Kidney epithelial cell (primary cell): ENCODE measurements at regions not wholly inside any gene's neighbourhood (a gene's known extent, or its start where the extent isn't known, plus 50 kb on each side); places are given as distances from the start of the nearest gene placed in this dataset.

Source experiments
- DNase-seq: peaks from one replicate; pipeline ENCODE4 v3.0.0-alpha.2; 2010; ENCODE audit warnings: low read depth
- H3K27me3 ChIP-seq: 2 replicates; pipeline ENCODE4 v1.6.0; 2011; ENCODE audit warnings: low read length; ENCODE audit not compliant: control insufficient read depth, insufficient read depth
- H3K36me3 ChIP-seq: 2 replicates; pipeline ENCODE4 v1.5.1; 2011; ENCODE audit warnings: low read length; ENCODE audit not compliant: control insufficient read depth, insufficient read depth
- H3K4me3 ChIP-seq: 2 replicates; pipeline ENCODE4 v1.5.1; 2011; ENCODE audit warnings: low read depth, mild to moderate bottlenecking, control low read depth, low read length
- CTCF ChIP-seq: IDR thresholded peaks from 2 replicates; pipeline ENCODE4 v1.5.1; 2011; ENCODE audit warnings: mild to moderate bottlenecking, moderate library complexity, low read length, control low read depth, inconsistent platforms; ENCODE audit not compliant: insufficient read depth, poor library complexity, severe bottlenecking

DNA sequence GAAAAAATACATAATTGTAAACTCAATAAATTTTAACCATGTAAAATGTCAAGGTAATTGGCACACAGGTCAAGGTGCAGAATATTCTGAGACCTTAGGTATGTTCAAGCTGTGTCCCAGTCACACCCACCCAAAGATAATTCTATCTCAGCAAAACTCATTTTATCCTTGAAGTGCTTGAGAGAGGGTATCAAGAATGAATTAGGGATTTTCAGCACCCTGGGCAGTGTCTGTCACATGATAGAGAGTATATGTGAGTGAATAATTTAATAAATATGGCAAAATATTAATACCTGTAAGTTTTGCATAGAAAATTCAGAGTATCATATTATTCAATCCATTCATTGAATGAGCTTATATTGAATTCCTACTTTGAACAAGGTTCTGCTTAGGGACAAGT, 567.9 kb downstream of the FBXO15 start:
- no peak for TF ChIP-seq CTCF
- no peak for DNase-seq
- no peak overlapping the region for H3K4me3 ChIP-seq
- H3K36me3 ChIP-seq = no peaks in the 10 kb centered on the region
- no peaks in the 10 kb centered on the region for H3K27me3 ChIP-seq

DNA sequence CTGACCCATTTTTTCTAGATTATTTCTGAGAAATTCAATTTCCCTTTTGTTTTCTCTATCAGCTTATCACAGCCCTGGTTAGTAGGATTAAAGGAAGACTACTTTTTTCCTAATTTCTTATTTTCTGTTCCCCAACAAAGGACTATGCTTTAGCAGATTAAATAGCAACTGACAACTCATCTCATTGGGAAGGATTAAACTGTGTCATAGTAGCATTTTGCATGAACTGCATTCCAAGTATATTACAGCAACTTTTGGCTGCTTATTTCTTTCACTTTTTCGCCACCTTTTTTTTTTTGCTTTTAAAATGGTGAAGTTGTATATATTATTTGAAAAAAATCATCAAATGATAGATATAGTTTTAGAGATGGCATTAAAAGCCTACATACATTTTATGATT, 570.3 kb downstream of the FBXO15 start:
- DNase-seq = no peak
- TF ChIP-seq CTCF = no peak
- no peaks in the 10 kb centered on the region for H3K27me3 ChIP-seq
- H3K4me3 ChIP-seq = no peak overlapping the region
- H3K36me3 ChIP-seq = no peaks in the 10 kb centered on the region

DNA sequence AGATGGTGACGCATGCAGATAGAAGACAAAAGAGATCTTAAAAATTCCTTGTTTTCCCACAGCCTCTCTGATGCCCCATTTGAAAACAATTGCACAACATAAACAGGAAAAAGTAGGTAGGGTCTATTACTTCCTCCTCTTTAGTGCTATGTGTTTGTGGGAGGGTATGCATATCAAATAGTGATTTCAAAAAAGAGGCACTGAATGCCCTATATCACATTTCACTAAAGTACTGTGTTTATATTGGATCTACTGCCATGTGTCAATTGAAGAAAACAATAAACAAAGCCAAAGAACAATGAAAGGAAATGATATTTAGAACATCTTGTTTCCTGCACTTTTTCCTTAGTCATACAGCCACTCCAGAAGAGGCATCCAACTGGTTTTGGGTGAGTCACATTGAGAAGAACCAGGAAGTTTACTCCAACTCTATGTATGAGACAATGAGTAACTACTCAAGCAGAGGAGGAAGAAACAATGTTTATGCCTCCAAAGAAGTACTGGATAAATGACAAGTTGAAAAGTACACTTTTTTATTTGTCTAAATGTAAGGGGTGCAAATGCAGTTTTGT, 583.6 kb downstream of the FBXO15 start:
- Histone ChIP-seq H3K36me3 (no peaks in the 10 kb centered on the region), H3K4me3 (no peak overlapping the region), H3K27me3 (no peaks in the 10 kb centered on the region)
- DNase-seq = peak; percentile 29
- no peak for TF ChIP-seq CTCF

DNA sequence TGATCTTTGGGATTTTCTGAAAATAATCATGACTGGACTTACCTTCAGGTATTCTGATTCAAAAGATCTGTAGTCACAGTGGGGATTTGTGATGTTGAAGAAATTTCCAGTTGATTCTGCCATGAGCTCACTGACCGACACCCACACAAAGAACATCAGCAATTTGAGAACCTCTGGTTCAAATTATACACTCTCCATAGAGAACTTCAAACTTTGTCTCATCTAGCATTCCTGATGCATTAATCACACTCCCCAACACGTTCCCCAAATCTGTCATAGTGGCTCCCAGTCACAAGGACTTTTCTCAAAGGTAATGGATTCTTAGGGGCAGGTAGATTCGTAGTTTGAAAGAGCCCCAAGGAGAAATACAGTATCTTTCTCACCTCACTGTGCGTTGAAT, 584.3 kb downstream of the FBXO15 start:
- Histone ChIP-seq H3K4me3 (no peak overlapping the region), H3K27me3 (no peaks in the 10 kb centered on the region), H3K36me3 (no peaks in the 10 kb centered on the region)
- no peak for DNase-seq
- TF ChIP-seq CTCF = no peak

DNA sequence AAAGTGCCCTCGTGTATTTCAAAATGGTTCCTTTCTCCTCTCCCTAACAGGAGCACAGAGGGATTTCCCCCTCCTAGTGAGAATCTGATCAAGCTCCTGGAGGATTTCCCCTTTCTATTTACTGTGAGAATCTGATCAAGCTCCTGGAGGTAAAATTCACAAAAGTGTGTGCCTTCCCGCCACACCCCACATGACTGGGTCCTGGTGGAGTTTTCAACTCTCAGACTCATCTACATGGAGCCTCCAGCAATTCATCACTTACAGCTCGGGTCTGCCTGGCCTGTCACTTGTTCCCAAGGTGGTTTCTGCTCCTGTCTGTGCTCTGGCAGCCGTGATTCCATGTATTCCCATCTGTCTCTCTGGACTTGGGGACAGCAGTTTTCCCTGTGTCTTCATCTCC, 590.7 kb downstream of the FBXO15 start:
- TF ChIP-seq CTCF = no peak
- Histone ChIP-seq H3K27me3 (no peaks in the 10 kb centered on the region), H3K36me3 (no peaks in the 10 kb centered on the region), H3K4me3 (no peak overlapping the region)
- DNase-seq = no peak

- TF ChIP-seq CTCF = no peak
- Histone ChIP-seq H3K27me3 (no peaks in the 10 kb centered on the region), H3K36me3 (no peaks in the 10 kb centered on the region), H3K4me3 (no peak overlapping the region)
- no peak for DNase-seq
These were observed 595.5 kb downstream of the FBXO15 start for GRCh38 chr18:73552171-73552570.
